Upper lobe of left lung (tissue), 6 donors: ENCODE measurements at regions not wholly inside any gene's neighbourhood (a gene's known extent, or its start where the extent isn't known, plus 50 kb on each side); places are given as distances from the start of the nearest gene placed in this dataset.

ENCODE experiments used
- ATAC-seq, 2 donors: fragments of 200-7000 bp; cut with Tn5 transposase; one replicate each; pipeline ENCODE4 v1.9.1; 2022; ENCODE audit warnings: mild to moderate bottlenecking in 2 of 2, moderate library complexity in 2 of 2; ENCODE audit not compliant: low FRiP score in 2 of 2
- DNase-seq, 2 donors: peaks; one replicate each; pipeline ENCODE4 v3.0.0-alpha.2; 2019 to 2020
- H3K27ac ChIP-seq, 4 donors: fragments of 200-600 bp; sonication (generic); one replicate each; pipeline ENCODE4 v1.5.1; 2016 to 2019
- H3K27me3 ChIP-seq, 4 donors: fragments of 200-600 bp; sonication (generic); one replicate each; pipeline ENCODE4 v1.5.1; 2017 to 2019
- H3K36me3 ChIP-seq, 4 donors: fragments of 200-600 bp; sonication (generic); one replicate each; pipeline ENCODE4 v1.5.1; 2016 to 2019
- H3K4me1 ChIP-seq, 4 donors: fragments of 200-600 bp; sonication (generic); one replicate each; pipeline ENCODE4 v1.5.1; 2018 to 2019
- H3K4me3 ChIP-seq, 4 donors: fragments of 200-600 bp; sonication (generic); one replicate each; pipeline ENCODE4 v1.5.1; 2017 to 2019; ENCODE audit warnings: mild to moderate bottlenecking in 2 of 4, moderate library complexity in 1 of 4
- H3K9me3 ChIP-seq, 4 donors: fragments of 200-600 bp; sonication (generic); one replicate each; pipeline ENCODE4 v1.5.1; 2018 to 2019
- CTCF ChIP-seq, 6 experiments: fragments of 450-650 bp in 4 of 6; fragments of 200-600 bp in 2 of 6; sonication (generic) in 2 of 6; IDR thresholded peaks; one replicate each; pipeline ENCODE4 v1.5.1; 2016 to 2019; ENCODE audit warnings: antibody characterized with exemption in 6 of 6
- EP300 ChIP-seq, 4 donors: sonication (generic); formaldehyde crosslinking; IDR thresholded peaks; one replicate each; pipeline ENCODE4 v1.5.1; 2017; ENCODE audit warnings: antibody characterized with exemption in 4 of 4, control low read depth in 2 of 4
- POLR2A ChIP-seq, 4 donors: fragments of 450-650 bp; IDR thresholded peaks; one replicate each; pipeline ENCODE4 v1.5.1; 2016 to 2017; ENCODE audit warnings: antibody characterized with exemption in 4 of 4, mild to moderate bottlenecking in 2 of 4
- POLR2AphosphoS5 ChIP-seq, 2 donors: sonication (generic); formaldehyde crosslinking; IDR thresholded peaks; one replicate each; pipeline ENCODE4 v1.5.1; 2017; ENCODE audit warnings: antibody characterized with exemption in 2 of 2
- WGBS, 2 donors: methylation state at CpG; one replicate each; pipeline ENCODE4 v1.1.5; 2017 to 2018; 5-methylcytosine and 5-hydroxymethylcytosine counted together
- donor health status: DM: no; HTN: no; CAD: no; lungs with moderate emphysema.
- donor health status: DM: no; HTN: yes; CAD: no; lungs with severe emphysema.

- Histone ChIP-seq H3K27ac (no peak overlapping the region), H3K4me1 (no peaks in the 10 kb centered on the region), H3K36me3 (no peaks in the 10 kb centered on the region), H3K4me3 (no peak overlapping the region), H3K9me3 (no peaks in the 10 kb centered on the region), H3K27me3 (no peaks in the 10 kb centered on the region)
- DNase-seq (no peak), ATAC-seq (no peak)
- no peak for TF ChIP-seq POLR2AphosphoS5 (IDR thresholded peaks at IDR 0.05)
- no peak for TF ChIP-seq POLR2A (IDR thresholded peaks at IDR 0.05)
- no peak for TF ChIP-seq CTCF (IDR thresholded peaks at IDR 0.05)
- TF ChIP-seq EP300 (IDR thresholded peaks at IDR 0.05), result no peak
These were observed 123.0 kb upstream of the POU3F2 start for GRCh38 chr6:98711380-98711779.

DNA sequence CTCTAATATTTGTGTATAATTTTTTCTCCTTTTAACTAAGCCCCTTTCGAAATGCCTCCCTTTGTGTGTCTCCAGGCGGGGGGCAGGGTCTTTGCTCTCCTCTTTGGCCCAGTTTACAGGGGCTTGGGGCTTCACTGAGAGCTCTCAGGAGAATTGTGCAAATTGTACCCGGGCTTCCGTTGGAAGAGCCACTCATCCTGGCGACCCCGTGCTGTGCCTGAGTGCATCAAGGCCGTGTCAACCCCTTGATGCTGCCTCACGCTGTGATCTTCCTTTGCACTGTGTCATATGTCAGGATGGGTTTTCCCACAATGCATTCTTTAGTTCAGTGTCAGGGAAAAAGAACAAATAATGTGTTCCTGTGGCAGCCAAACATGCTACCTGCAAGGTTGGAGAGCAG is 118.0 kb upstream of the POU3F2 start:
- ATAC-seq, result no peak

GRCh38 chr6:98717322-98717877 is 117.0 kb upstream of the POU3F2 start:
- Histone ChIP-seq H3K4me1 (no peaks in the 10 kb centered on the region), H3K27ac (no peak overlapping the region), H3K27me3 (no peaks in the 10 kb centered on the region), H3K4me3 (no peak overlapping the region), H3K9me3 (no peaks in the 10 kb centered on the region), H3K36me3 (no peaks in the 10 kb centered on the region)
- ATAC-seq (no peak), DNase-seq (no peak)
- TF ChIP-seq POLR2A (IDR thresholded peaks at IDR 0.05), result no peak
- no peak for TF ChIP-seq CTCF (IDR thresholded peaks at IDR 0.05)
- no peak for TF ChIP-seq EP300 (IDR thresholded peaks at IDR 0.05)
- no peak for TF ChIP-seq POLR2AphosphoS5 (IDR thresholded peaks at IDR 0.05)
- WGBS, 2 donors, result 45 to 58% methylated on average over 6 of the region's 6 CpGs

More for the DNA sequence above, 118.0 kb upstream of the POU3F2 start:
- WGBS, 2 donors, result 6 to 17% methylated on average over 8 of the region's 8 CpGs
- H3K27ac ChIP-seq, result no peak overlapping the region
- no peak overlapping the region for H3K4me3 ChIP-seq
- H3K4me1 ChIP-seq, result no peaks in the 10 kb centered on the region
- DNase-seq, result no peak
- no peaks in the 10 kb centered on the region for H3K9me3 ChIP-seq
- no peaks in the 10 kb centered on the region for H3K27me3 ChIP-seq
- no peaks in the 10 kb centered on the region for H3K36me3 ChIP-seq
- no peak for TF ChIP-seq POLR2A (IDR thresholded peaks at IDR 0.05)
- no peak for TF ChIP-seq EP300 (IDR thresholded peaks at IDR 0.05)
- TF ChIP-seq POLR2AphosphoS5 (IDR thresholded peaks at IDR 0.05), result no peak
- TF ChIP-seq CTCF (IDR thresholded peaks at IDR 0.05), result no peak

DNA sequence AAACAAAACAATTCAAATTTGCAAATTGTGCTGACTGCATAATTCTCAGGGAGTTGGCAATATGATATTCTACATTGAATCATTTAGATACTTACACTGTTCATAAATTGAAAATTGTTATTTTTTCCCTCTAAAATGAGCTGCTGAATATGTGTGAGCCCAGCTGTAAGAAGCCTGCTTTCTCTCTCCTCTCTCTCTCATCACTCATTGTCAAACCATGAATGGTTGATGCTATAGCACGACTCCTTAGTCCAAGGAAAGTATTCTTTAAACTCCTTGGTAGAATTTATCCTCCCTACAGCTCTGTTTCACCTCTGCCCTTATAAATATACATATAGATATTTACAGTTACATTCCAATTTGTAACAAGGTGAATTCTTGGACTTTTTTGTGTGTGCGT is 116.4 kb upstream of the POU3F2 start:
- Histone ChIP-seq H3K27ac (no peak overlapping the region), H3K27me3 (no peaks in the 10 kb centered on the region), H3K4me1 (no peaks in the 10 kb centered on the region), H3K36me3 (no peaks in the 10 kb centered on the region), H3K9me3 (no peaks in the 10 kb centered on the region), H3K4me3 (no peak overlapping the region)
- no peak for TF ChIP-seq CTCF (IDR thresholded peaks at IDR 0.05)
- no peak for TF ChIP-seq POLR2A (IDR thresholded peaks at IDR 0.05)
- TF ChIP-seq EP300 (IDR thresholded peaks at IDR 0.05), result no peak
- no peak for TF ChIP-seq POLR2AphosphoS5 (IDR thresholded peaks at IDR 0.05)
- ATAC-seq (no peak), DNase-seq (no peak)
- WGBS, 2 donors, result 65 to 74% methylated on average over 2 of the region's 2 CpGs

GRCh38 chr6:98724537-98724936 is 109.8 kb upstream of the POU3F2 start:
- ATAC-seq (no peak), DNase-seq (no peak)
- Histone ChIP-seq H3K27ac (no peak overlapping the region), H3K4me1 (no peaks in the 10 kb centered on the region), H3K9me3 (no peaks in the 10 kb centered on the region), H3K36me3 (no peaks in the 10 kb centered on the region), H3K4me3 (no peak overlapping the region), H3K27me3 (no peaks in the 10 kb centered on the region)
- TF ChIP-seq CTCF (IDR thresholded peaks at IDR 0.05) (no peak), EP300 (IDR thresholded peaks at IDR 0.05) (no peak), POLR2AphosphoS5 (IDR thresholded peaks at IDR 0.05) (no peak), POLR2A (IDR thresholded peaks at IDR 0.05) (no peak)
